Caki2 (cell line): ENCODE measurements at regions not wholly inside any gene's neighbourhood (a gene's known extent, or its start where the extent isn't known, plus 50 kb on each side); places are given as distances from the start of the nearest gene placed in this dataset.

Experiments
- DNase-seq: peaks from one replicate; pipeline ENCODE4 v3.0.0-alpha.2; 2015; ENCODE audit warnings: low read depth
- in situ Hi-C: cut with HindIII; loops from 2 replicates; pipeline ENCODE4 v1.10.0; 2016; ENCODE audit warnings: low sequenced_read_pairs, low pct_unique_long_range_greater_than_20kb, mixed read lengths

GRCh38 chr2:15868186-15868585 lies 72.2 kb upstream of the MYCN start:
- in situ Hi-C loops = no loop called here

GRCh38 chr2:15868704-15869103 lies 71.6 kb upstream of the MYCN start:
- no peak for DNase-seq
- in situ Hi-C loops = no loop called here

More at GRCh38 chr2:15868186-15868585, 72.2 kb upstream of the MYCN start:
- DNase-seq = no peak

DNA sequence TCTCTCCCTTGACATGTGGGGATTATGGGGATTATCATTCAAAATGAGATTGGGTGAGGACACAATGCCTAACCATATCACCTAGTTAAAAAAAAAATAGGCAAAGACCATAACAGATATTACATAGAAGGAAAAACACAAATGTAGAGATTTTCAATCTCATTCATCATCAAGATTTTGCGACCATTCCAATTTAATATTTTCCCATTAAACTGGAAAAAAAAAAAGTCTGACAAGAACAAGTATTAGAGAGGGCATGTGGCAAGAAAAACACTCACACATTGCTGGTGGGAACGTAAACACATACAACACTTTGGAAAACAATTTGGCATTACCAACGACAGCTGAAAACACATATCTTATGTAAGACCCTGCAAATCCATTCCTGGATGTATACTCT lies 71.0 kb upstream of the MYCN start:
- in situ Hi-C loops = no loop called here
- DNase-seq = no peak

DNA sequence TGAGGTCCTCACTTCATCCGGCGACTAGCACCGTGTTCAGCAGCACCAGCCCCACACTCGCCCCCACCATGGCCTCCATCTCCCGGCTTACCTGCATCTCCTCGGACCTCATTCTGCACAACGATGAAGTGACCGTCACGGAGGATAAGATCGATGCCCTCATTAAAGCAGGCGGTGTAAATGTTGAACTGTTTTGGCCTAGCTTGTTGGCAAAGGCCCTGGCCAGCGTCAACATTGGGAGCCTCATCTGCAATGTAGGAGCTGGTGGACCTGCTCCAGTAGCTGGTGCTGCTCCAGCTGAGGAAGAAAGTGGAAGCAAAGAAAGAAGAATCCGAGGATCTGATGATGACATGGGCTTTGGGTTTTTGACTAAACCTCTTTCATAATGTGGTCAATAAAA lies 70.5 kb upstream of the MYCN start:
- in situ Hi-C loops = no loop called here

GRCh38 chr2:15870565-15870964 lies 69.8 kb upstream of the MYCN start:
- in situ Hi-C loops = no loop called here
- no peak for DNase-seq

More for the DNA sequence above, 70.5 kb upstream of the MYCN start:
- DNase-seq = no peak

DNA sequence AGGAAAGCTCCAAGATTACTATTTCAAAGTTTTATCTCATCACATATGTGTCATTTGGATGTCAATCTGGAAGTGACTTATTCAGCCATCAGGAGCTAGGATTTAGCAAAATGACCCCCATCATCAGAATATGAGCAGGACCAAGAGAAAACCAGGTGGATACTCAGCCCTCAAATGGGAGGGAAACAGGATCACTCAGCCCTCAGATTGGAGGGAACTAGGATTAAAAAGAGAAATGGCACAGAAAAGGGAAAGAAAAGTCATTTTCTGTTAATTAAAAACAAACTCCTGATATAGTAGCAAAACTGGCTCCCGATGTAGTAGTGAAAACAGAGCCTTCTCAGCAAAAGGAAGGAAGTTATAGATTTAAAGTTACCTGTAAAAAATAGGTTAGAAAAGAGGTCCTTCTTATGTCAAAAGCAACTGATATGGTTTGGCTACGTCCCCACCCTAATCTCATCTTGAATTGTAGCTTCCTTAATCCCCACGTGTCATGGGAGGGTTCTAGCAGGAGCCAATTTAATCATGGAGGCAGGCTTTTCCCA lies 69.0 kb upstream of the MYCN start:
- in situ Hi-C loops = no loop called here

GRCh38 chr2:15872854-15873253 lies 67.5 kb upstream of the MYCN start:
- in situ Hi-C loops = no loop called here
- DNase-seq = no peak

More for the DNA sequence above, 69.0 kb upstream of the MYCN start:
- no peak for DNase-seq

- no peak for DNase-seq
- in situ Hi-C loops = no loop called here
These were observed 66.0 kb upstream of the MYCN start for GRCh38 chr2:15874321-15874720.

DNA sequence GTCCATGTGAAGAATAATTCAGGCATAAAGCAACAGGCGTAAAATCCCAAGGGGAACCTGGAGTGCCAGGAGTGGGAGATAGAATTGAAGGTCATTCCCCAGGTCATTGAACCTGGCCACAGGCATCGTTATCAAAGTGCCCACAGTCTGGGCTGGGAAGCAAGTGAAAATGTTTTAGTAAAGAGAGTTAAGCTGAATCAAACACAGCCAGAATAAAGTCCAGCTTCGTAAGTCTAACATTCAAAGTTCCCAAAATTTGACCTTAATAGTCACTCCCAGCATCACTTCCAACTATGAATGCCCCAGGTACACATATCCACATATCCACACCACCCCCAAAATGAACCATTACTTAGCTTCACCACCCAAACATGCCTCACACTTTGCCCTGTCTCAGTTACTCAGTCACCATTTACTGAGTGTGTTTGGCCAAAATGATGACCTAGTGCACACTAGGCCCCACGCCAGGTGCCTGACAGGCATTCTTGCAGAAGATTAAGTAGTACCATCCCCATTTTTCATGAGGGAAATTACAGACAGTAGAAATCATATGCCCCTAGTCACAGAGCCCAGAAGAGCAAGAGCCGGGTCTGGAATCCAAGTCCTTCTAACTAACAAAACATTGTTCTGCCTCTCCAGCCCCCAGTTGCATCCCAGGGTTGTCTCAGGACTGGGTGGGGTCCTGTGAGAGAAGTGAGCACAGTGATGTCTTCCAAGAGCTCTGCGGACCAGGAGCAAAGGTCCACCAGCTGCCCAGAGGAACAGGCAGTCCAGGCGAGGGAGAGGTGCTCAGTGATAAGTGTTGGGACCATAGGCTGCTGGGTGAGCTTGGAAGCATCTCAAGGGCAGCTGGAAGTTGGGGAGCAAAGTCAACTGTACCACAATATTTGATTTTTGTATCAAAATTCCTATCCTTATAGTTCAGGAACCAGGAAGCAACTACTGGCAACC lies 65.2 kb upstream of the MYCN start:
- in situ Hi-C loops = no loop called here
- DNase-seq = no peak

DNA sequence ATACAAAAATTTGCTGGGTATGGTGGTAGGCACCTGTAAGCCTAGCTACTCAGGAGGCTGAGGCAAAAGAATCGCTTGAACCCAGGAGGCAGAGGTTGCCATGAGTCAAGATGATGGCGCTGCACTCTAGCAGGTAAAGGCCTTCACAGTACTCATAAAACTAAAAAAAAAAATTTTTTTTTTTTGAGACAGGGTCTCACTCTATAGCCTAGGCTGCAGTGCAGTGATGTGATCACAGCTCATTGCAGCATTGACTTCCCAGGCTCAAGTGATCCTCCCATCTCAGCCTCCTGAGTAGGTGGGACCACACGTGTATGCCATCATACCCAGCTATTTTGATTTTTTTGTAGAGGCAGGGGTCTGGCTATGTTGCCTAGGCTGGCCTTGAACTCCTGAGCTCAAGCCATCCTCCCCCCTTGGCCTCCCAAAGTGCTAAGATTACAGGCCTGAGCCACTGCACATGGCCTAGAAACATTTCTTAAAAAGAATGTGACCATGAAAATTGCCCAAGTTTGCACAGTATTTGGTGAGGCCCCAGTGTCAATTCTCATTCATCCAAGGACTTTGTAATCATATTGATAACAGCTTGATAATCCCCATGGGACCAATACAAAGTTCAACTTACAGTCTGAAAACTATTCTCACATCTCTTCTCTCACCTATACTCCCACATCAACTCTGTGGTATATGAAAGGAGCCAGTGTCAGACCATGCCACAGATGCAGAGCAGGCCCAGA lies 64.2 kb upstream of the MYCN start:
- in situ Hi-C loops = no loop called here
- DNase-seq = no peak

DNA sequence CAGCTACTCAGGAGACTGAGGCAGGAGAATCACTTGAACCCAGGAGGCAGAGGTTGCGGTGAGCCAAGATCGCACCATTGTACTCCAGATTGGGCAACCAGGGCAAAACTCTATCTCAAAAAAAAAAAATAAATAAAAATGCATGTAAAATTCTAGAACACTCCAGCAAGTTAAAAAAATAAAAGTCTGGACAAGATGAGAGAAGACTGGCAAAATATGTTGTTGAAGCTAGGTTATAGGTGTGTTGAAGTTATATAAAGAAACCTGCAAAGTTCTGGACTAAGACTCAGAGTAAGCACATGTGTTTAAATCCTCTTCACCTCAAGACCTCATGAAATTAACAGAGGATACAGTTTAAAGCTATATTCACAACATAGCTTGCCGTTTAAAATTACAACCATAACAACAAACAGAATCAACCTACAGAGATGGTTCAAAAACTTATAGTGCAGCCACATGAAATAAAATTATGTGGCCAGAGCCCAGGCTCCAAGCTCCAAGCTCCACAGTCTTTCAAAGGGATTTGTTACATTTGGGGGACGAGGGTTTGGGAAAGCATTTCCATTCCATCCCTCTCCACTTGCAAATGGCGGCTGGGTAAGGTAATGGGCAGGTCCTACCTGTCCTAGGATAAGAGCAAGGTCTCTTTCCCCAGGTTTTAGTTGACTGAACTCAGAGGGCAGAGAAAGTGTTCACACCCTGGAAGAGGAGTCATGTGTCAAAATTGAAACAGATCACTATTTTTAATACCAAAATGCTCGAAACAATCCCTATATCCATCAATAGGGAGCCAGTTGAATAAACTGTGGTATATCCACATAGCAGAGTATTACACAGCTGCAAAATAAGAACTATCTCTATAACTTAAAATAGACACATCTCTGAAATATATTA lies 59.9 kb upstream of the MYCN start:
- DNase-seq = no peak
- in situ Hi-C loops = no loop called here

DNA sequence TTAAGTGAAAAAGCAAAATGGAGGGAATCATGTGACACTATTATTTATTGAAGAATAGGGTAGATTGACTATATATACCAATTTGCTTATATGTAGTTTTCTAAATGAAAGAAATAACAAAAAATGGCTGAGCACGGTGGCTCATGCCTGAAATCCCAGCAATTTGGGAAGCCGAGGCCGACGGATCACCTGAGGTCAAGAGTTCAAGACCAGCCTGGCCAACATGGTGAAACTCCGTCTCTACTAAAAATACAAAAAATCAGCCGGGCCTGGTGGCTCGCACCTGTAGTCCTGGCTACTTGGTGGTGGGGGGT lies 59.3 kb upstream of the MYCN start:
- no peak for DNase-seq
- in situ Hi-C loops = no loop called here

GRCh38 chr2:15881676-15882075 lies 58.7 kb upstream of the MYCN start:
- no peak for DNase-seq
- in situ Hi-C loops = no loop called here

GRCh38 chr2:15882761-15883497 lies 57.4 kb upstream of the MYCN start:
- DNase-seq = no peak
- in situ Hi-C loops = no loop called here

DNA sequence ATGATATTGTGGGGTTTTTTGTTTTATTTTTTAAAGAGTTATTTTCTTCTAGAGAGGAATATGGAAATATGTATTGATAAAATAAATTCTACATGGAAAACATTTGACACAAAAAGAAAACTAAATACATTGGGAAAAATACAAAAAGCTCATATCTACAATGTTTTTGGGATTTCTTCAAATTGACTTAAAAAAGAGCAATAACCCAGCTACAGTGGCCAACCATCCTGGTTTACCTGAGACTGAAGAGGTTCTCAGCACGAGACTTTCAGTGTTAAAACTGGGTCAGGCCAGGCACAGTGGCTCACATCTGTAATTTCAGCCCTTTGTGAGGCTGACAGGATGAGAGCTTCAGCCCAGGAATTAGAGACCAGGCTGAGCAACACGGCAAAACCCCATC lies 56.7 kb upstream of the MYCN start:
- in situ Hi-C loops = no loop called here
- no peak for DNase-seq

GRCh38 chr2:15884790-15885189 lies 55.6 kb upstream of the MYCN start:
- DNase-seq = no peak
- in situ Hi-C loops = no loop called here

DNA sequence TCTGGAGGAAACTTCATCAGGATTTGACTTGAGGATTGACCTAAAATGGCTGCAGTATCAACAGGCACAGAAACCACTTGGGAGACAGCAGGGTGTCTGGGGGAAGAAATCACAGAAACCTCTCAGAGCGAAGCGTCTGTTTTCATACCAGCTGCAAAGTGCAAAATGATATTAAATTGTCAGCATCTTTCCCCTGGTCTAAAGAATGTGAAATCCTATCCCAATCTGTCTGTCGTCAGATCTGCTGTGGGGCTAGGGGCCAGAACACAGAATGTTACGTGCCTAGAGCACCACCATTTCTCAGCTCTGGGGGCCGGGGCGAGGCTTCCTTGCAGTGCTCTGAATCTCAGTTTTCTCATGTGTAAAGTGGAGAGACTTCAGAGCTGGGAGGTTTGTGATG lies 54.1 kb upstream of the MYCN start:
- DNase-seq = no peak
- in situ Hi-C loops = no loop called here
